Activated CD4-positive, CD25-positive, alpha-beta regulatory T cell treated with anti-CD3 and anti-CD28 coated beads, Interleukin-2, amount 50 U/mL, for 16 hours (primary cell): ENCODE measurements at regions not wholly inside any gene's neighbourhood (a gene's known extent, or its start where the extent isn't known, plus 50 kb on each side); places are given as distances from the start of the nearest gene placed in this dataset.

ENCODE experiments used
- DNase-seq: peaks from one replicate; pipeline ENCODE4 v3.0.0-alpha.2; 2020; ENCODE audit warnings: low read depth, low spot score

- DNase-seq, result no peak
Measured at GRCh38 chr6:156016186-156016976, 560.7 kb upstream of the NOX3 start.

GRCh38 chr6:156013155-156013554, 557.5 kb upstream of the NOX3 start:
- no peak for DNase-seq

GRCh38 chr6:156009656-156010055, 554.0 kb upstream of the NOX3 start:
- no peak for DNase-seq

- no peak for DNase-seq
Measured at GRCh38 chr6:156004796-156005195, 549.2 kb upstream of the NOX3 start.

- DNase-seq, result no peak
Measured at GRCh38 chr6:155996151-155996550, 540.5 kb upstream of the NOX3 start.

- no peak for DNase-seq
Measured at GRCh38 chr6:155995281-155995680, 539.6 kb upstream of the NOX3 start.

- DNase-seq, result no peak
Measured at GRCh38 chr6:155994086-155994485, 538.4 kb upstream of the NOX3 start.

GRCh38 chr6:155993240-155993639, 537.6 kb upstream of the NOX3 start:
- DNase-seq, result no peak

GRCh38 chr6:155985660-155986138, 530.1 kb upstream of the NOX3 start:
- no peak for DNase-seq

- DNase-seq, result no peak
Measured at GRCh38 chr6:155980768-155981079, 525.1 kb upstream of the NOX3 start.

GRCh38 chr6:155980014-155980767, 524.6 kb upstream of the NOX3 start:
- no peak for DNase-seq

GRCh38 chr6:155975506-155975905, 519.9 kb upstream of the NOX3 start:
- DNase-seq, result no peak

GRCh38 chr6:155974811-155975323, 519.2 kb upstream of the NOX3 start:
- DNase-seq, result no peak

- DNase-seq, result no peak
Measured at GRCh38 chr6:155974359-155974758, 518.7 kb upstream of the NOX3 start.

GRCh38 chr6:155970876-155971708, 515.5 kb upstream of the NOX3 start:
- no peak for DNase-seq

- no peak for DNase-seq
Measured at GRCh38 chr6:155970472-155970871, 514.8 kb upstream of the NOX3 start.

- DNase-seq, result no peak
Measured at GRCh38 chr6:155968921-155969320, 513.3 kb upstream of the NOX3 start.

- no peak for DNase-seq
Measured at GRCh38 chr6:155967322-155967721, 511.7 kb upstream of the NOX3 start.

GRCh38 chr6:155964544-155964943, 508.9 kb upstream of the NOX3 start:
- no peak for DNase-seq

- no peak for DNase-seq
Measured at GRCh38 chr6:155962276-155962675, 506.6 kb upstream of the NOX3 start.

GRCh38 chr6:155959898-155960495, 504.4 kb upstream of the NOX3 start:
- DNase-seq, result no peak

GRCh38 chr6:155958550-155958949, 502.9 kb upstream of the NOX3 start:
- no peak for DNase-seq
